ENCODE measurements at regions not wholly inside any gene's neighbourhood (a gene's known extent, or its start where the extent isn't known, plus 50 kb on each side); places are given as distances from the start of the nearest gene placed in this dataset.
"Not testable (repeated sequence)": the region's sequence is repeated elsewhere in the genome, so short reads cannot be mapped to it uniquely, and the experiment has no call there.

- not testable (repeated sequence) for DNase-seq
Measured at GRCh38 chr17:33579740-33580139, 286.6 kb upstream of the ASIC2 start.

GRCh38 chr17:33580215-33580614 lies 287.1 kb upstream of the ASIC2 start:
- DNase-seq = no peak

- no peak for DNase-seq
Measured at GRCh38 chr17:33582661-33583060, 289.6 kb upstream of the ASIC2 start.

GRCh38 chr17:33583518-33584417 lies 290.7 kb upstream of the ASIC2 start:
- DNase-seq = no peak

GRCh38 chr17:33593991-33594390 lies 300.9 kb upstream of the ASIC2 start:
- DNase-seq = no peak

GRCh38 chr17:33595828-33596227 lies 302.7 kb upstream of the ASIC2 start:
- no peak for DNase-seq

- no peak for DNase-seq
Measured at GRCh38 chr17:33596899-33597298, 303.8 kb upstream of the ASIC2 start.

GRCh38 chr17:33598797-33599196 lies 305.7 kb upstream of the ASIC2 start:
- DNase-seq = no peak

GRCh38 chr17:33602981-33603380 lies 309.9 kb upstream of the ASIC2 start:
- DNase-seq = no peak

GRCh38 chr17:33603789-33604188 lies 310.7 kb upstream of the ASIC2 start:
- no peak for DNase-seq

- no peak for DNase-seq
Measured at GRCh38 chr17:33611532-33611931, 318.4 kb upstream of the ASIC2 start.

GRCh38 chr17:33615861-33616260 lies 322.8 kb upstream of the ASIC2 start:
- DNase-seq = no peak

GRCh38 chr17:33623841-33624240 lies 330.7 kb upstream of the ASIC2 start:
- DNase-seq = no peak

GRCh38 chr17:33628500-33629346 lies 335.6 kb upstream of the ASIC2 start:
- no peak for DNase-seq

- DNase-seq = no peak
Measured at GRCh38 chr17:33633446-33633845, 340.4 kb upstream of the ASIC2 start.

- no peak for DNase-seq
Measured at GRCh38 chr17:33637534-33637933, 344.4 kb upstream of the ASIC2 start.

- no peak for DNase-seq
Measured at GRCh38 chr17:33639103-33639880, 346.2 kb upstream of the ASIC2 start.

GRCh38 chr17:33640629-33641028 lies 347.5 kb upstream of the ASIC2 start:
- DNase-seq = no peak

GRCh38 chr17:33642002-33642401 lies 348.9 kb upstream of the ASIC2 start:
- DNase-seq = no peak

GRCh38 chr17:33647956-33648355 lies 354.9 kb upstream of the ASIC2 start:
- no peak for DNase-seq

GRCh38 chr17:33650304-33650703 lies 357.2 kb upstream of the ASIC2 start:
- no peak for DNase-seq

- no peak for DNase-seq
Measured at GRCh38 chr17:33651686-33652085, 358.6 kb upstream of the ASIC2 start.

GRCh38 chr17:33652731-33653398 lies 359.8 kb upstream of the ASIC2 start:
- DNase-seq = no peak

All from stimulated activated CD4-positive, alpha-beta T cell treated with anti-CD3 and anti-CD28 coated beads, Interleukin-4, amount 100 ng/mL, for 1 hour (primary cell).